PC-3 (cell line): ENCODE measurements at regions not wholly inside any gene's neighbourhood (a gene's known extent, or its start where the extent isn't known, plus 50 kb on each side); places are given as distances from the start of the nearest gene placed in this dataset.

Source experiments
- ATAC-seq: fragments of 200-7000 bp; cut with Tn5 transposase; 2 replicates; pipeline ENCODE4 v1.9.1; 2020; ENCODE audit warnings: mild to moderate bottlenecking, moderate library complexity
- BruUV-seq: library from RNA; stranded (reverse); fragments of 400-500 nt; replicated peaks from 2 replicates; lab custom pipeline; 2021; lab: Mats Ljungman, UMichigan
- CTCF ChIA-PET: fragments of 300-600 bp; sonication (Branson Sonifier 250); formaldehyde crosslinking; loops from one replicate; lab custom pipeline; 2022; ENCODE audit warnings: antibody characterized with exemption; lab: Charles Lee
- POLR2A ChIA-PET: fragments of 300-600 bp; sonication (Branson Sonifier 250); formaldehyde crosslinking; loops from one replicate; lab custom pipeline; 2022; ENCODE audit warnings: antibody characterized with exemption; ENCODE audit not compliant: unreplicated experiment; lab: Charles Lee
- DNase-seq: peaks from one replicate; pipeline ENCODE4 v3.0.0-alpha.2; 2015
- H2AFZ ChIP-seq: fragments of 300-600 bp; sonication (generic); 2 replicates; pipeline ENCODE4 v1.6.0; 2016; ENCODE audit warnings: antibody characterized with exemption, low read length
- H3F3A ChIP-seq: fragments of 300-600 bp; sonication (generic); one replicate; pipeline ENCODE4 v1.6.0; 2017; ENCODE audit warnings: antibody characterized with exemption, low read length, control low read depth, mild to moderate bottlenecking; ENCODE audit not compliant: unreplicated experiment
- H3K27ac ChIP-seq: fragments of 300-600 bp; sonication (generic); 2 replicates; pipeline ENCODE4 v1.5.1; 2016; ENCODE audit warnings: mild to moderate bottlenecking, low read length
- H3K27me3 ChIP-seq: fragments of 300-600 bp; sonication (generic); 2 replicates; pipeline ENCODE4 v1.6.1; 2016; ENCODE audit warnings: low read length, mixed read lengths
- H3K36me3 ChIP-seq: fragments of 300-600 bp; sonication (generic); 2 replicates; pipeline ENCODE4 v1.6.1; 2016; ENCODE audit warnings: low read depth, mixed run types, low read length, mixed read lengths
- H3K4me1 ChIP-seq: fragments of 300-600 bp; sonication (generic); 2 replicates; pipeline ENCODE4 v1.5.1; 2016; ENCODE audit warnings: low read length; ENCODE audit not compliant: insufficient read depth
- H3K4me2 ChIP-seq: fragments of 300-600 bp; sonication (generic); 2 replicates; pipeline ENCODE4 v1.6.0; 2016; ENCODE audit warnings: low read length
- H3K4me3 ChIP-seq: fragments of 300-600 bp; sonication (generic); 2 replicates; pipeline ENCODE4 v1.5.1; 2016; ENCODE audit warnings: mild to moderate bottlenecking, low read length, mixed read lengths
- H3K79me2 ChIP-seq: fragments of 300-600 bp; sonication (generic); 2 replicates; pipeline ENCODE4 v1.6.1; 2017; ENCODE audit warnings: low read length, mixed read lengths
- H3K9ac ChIP-seq: fragments of 300-600 bp; sonication (generic); 2 replicates; pipeline ENCODE4 v1.6.0; 2016; ENCODE audit warnings: mild to moderate bottlenecking, low read length
- H3K9me2 ChIP-seq: fragments of 300-600 bp; sonication (generic); replicated peaks from 2 replicates; pipeline ENCODE4 v1.6.1; 2016; ENCODE audit warnings: mixed run types, low read length, mixed read lengths
- H3K9me3 ChIP-seq: fragments of 300-600 bp; sonication (generic); 2 replicates; pipeline ENCODE4 v1.6.1; 2016; ENCODE audit warnings: low read length, mixed read lengths
- H4K20me1 ChIP-seq: fragments of 300-600 bp; sonication (generic); 2 replicates; pipeline ENCODE4 v1.6.1; 2016; ENCODE audit warnings: low read length, mixed read lengths
- EZH2 ChIP-seq: fragments of 300-600 bp; sonication (generic); IDR thresholded peaks from one replicate; pipeline ENCODE4 v1.6.1; 2017; ENCODE audit warnings: antibody characterized with exemption, mild to moderate bottlenecking, low read length; ENCODE audit not compliant: unreplicated experiment
- EZH2phosphoT487 ChIP-seq: fragments of 300-600 bp; sonication (generic); IDR thresholded peaks from 2 replicates; pipeline ENCODE4 v1.6.1; 2018; ENCODE audit warnings: mild to moderate bottlenecking, antibody characterized with exemption, low read length, borderline replicate concordance
- intact Hi-C: fragments of 100-400 bp; cut with micrococcal nuclease; formaldehyde crosslinking; loops from 2 replicates; pipeline ENCODE4 v1.9.0; 2023
- TF ChIP-seq, protein P1 (sequence below): fragments of 300-600 bp; sonication (generic); conservative IDR thresholded peaks from 2 replicates; pipeline ENCODE4 v1.5.1; 2017; ENCODE audit warnings: antibody characterized with exemption, low read depth, mild to moderate bottlenecking, low read length

GRCh38 chr3:5332270-5332956 lies 144.9 kb downstream of the EDEM1 start:
- TF ChIP-seq EZH2phosphoT487, result no peak
- no peak for TF ChIP-seq EZH2
- TF ChIP-seq, protein P1, sequence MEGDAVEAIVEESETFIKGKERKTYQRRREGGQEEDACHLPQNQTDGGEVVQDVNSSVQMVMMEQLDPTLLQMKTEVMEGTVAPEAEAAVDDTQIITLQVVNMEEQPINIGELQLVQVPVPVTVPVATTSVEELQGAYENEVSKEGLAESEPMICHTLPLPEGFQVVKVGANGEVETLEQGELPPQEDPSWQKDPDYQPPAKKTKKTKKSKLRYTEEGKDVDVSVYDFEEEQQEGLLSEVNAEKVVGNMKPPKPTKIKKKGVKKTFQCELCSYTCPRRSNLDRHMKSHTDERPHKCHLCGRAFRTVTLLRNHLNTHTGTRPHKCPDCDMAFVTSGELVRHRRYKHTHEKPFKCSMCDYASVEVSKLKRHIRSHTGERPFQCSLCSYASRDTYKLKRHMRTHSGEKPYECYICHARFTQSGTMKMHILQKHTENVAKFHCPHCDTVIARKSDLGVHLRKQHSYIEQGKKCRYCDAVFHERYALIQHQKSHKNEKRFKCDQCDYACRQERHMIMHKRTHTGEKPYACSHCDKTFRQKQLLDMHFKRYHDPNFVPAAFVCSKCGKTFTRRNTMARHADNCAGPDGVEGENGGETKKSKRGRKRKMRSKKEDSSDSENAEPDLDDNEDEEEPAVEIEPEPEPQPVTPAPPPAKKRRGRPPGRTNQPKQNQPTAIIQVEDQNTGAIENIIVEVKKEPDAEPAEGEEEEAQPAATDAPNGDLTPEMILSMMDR, result no peak
- peaks cover 15% of the 10 kb centered on the region for H3K4me1 ChIP-seq
- no peak overlapping the region for H2AFZ ChIP-seq
- H3K9me2 ChIP-seq, result no peaks in the 10 kb centered on the region
- H3K4me2 ChIP-seq, result no peak overlapping the region
- no peaks in the 10 kb centered on the region for H3K36me3 ChIP-seq
- no peak overlapping the region for H3K9ac ChIP-seq
- no peaks in the 10 kb centered on the region for H3K27me3 ChIP-seq
- H3K9me3 ChIP-seq, result no peaks in the 10 kb centered on the region
- ATAC-seq (no peak), DNase-seq (no peak)
- no peak overlapping the region for H3K4me3 ChIP-seq
- no peak overlapping the region for H3K27ac ChIP-seq
- CTCF ChIA-PET, result no interaction called here
- intact Hi-C loops, result no loop called here
- no TSS peak for BruUV-seq
- H4K20me1 ChIP-seq, result no peaks in the 10 kb centered on the region
- no peaks in the 10 kb centered on the region for H3F3A ChIP-seq
- POLR2A ChIA-PET, result interaction anchor here (0.6 kb wide), 1 partner anchor 15 kb away, joined by 4 read pairs; no protein-coding TSS in a partner anchor
- H3K79me2 ChIP-seq, result no peaks in the 10 kb centered on the region

GRCh38 chr3:5339967-5340535 lies 152.5 kb downstream of the EDEM1 start:
- no peaks in the 10 kb centered on the region for H3K79me2 ChIP-seq
- H3F3A ChIP-seq, result no peaks in the 10 kb centered on the region
- H4K20me1 ChIP-seq, result no peaks in the 10 kb centered on the region
- no peak overlapping the region for H3K27ac ChIP-seq
- no peaks in the 10 kb centered on the region for H3K9me3 ChIP-seq
- CTCF ChIA-PET, result no interaction called here
- ATAC-seq (no peak), DNase-seq (no peak)
- POLR2A ChIA-PET, result no interaction called here
- H3K4me2 ChIP-seq, result no peak overlapping the region
- no peaks in the 10 kb centered on the region for H3K36me3 ChIP-seq
- intact Hi-C loops, result no loop called here
- H3K4me3 ChIP-seq, result no peak overlapping the region
- no peak overlapping the region for H3K9ac ChIP-seq
- peaks cover 10% of the 10 kb centered on the region for H3K4me1 ChIP-seq
- H3K9me2 ChIP-seq, result no peaks in the 10 kb centered on the region
- no peaks in the 10 kb centered on the region for H3K27me3 ChIP-seq
- H2AFZ ChIP-seq, result no peak overlapping the region
- TF ChIP-seq EZH2, result no peak
- no peak for TF ChIP-seq EZH2phosphoT487
- TF ChIP-seq, protein P1, result no peak
- BruUV-seq, result no TSS peak

GRCh38 chr3:5341610-5342009 lies 154.1 kb downstream of the EDEM1 start:
- POLR2A ChIA-PET, result no interaction called here
- CTCF ChIA-PET, result no interaction called here
- H3K9ac ChIP-seq, result no peak overlapping the region
- no peak overlapping the region for H3K4me2 ChIP-seq
- DNase-seq, result no peak
- intact Hi-C loops, result no loop called here
- H3K9me3 ChIP-seq, result no peaks in the 10 kb centered on the region
- H4K20me1 ChIP-seq, result no peaks in the 10 kb centered on the region
- H3K79me2 ChIP-seq, result no peaks in the 10 kb centered on the region
- no peaks in the 10 kb centered on the region for H3F3A ChIP-seq
- H3K4me1 ChIP-seq, result peaks cover 10% of the 10 kb centered on the region
- no peak overlapping the region for H3K27ac ChIP-seq
- H3K36me3 ChIP-seq, result no peaks in the 10 kb centered on the region
- ATAC-seq, result no peak
- TF ChIP-seq EZH2 (no peak), EZH2phosphoT487 (no peak)
- TF ChIP-seq, protein P1, result no peak
- BruUV-seq, result no TSS peak
- no peaks in the 10 kb centered on the region for H3K9me2 ChIP-seq
- H3K4me3 ChIP-seq, result no peak overlapping the region
- no peak overlapping the region for H2AFZ ChIP-seq
- H3K27me3 ChIP-seq, result no peaks in the 10 kb centered on the region
